Fibroblast of skin of right quadriceps (primary cell): ENCODE measurements at regions not wholly inside any gene's neighbourhood (a gene's known extent, or its start where the extent isn't known, plus 50 kb on each side); places are given as distances from the start of the nearest gene placed in this dataset.

ENCODE experiments used
- DNase-seq: peaks from one replicate; pipeline ENCODE4 v3.0.0-alpha.2; 2013

DNA sequence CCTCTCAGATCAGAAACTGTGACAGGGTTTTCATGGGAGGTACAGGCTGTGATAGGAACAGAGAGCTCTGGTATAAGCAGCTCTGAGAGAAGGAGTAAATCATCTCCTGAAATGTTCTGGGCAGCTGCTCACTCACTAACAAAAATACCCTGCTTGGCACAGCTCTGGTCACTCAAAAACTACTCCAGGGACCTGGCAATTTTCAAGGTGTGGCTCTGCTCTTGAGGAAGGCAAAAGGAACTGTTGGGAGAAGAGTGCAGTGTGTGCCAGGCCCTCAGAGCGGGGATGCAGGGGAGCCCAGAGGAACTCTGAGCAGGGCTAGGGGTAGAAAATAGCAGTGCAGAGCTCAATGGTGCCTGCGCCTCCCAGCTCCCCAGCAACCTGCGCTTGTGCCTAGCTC is 180.5 kb upstream of the ZBED5 start:
- DNase-seq: no peak

DNA sequence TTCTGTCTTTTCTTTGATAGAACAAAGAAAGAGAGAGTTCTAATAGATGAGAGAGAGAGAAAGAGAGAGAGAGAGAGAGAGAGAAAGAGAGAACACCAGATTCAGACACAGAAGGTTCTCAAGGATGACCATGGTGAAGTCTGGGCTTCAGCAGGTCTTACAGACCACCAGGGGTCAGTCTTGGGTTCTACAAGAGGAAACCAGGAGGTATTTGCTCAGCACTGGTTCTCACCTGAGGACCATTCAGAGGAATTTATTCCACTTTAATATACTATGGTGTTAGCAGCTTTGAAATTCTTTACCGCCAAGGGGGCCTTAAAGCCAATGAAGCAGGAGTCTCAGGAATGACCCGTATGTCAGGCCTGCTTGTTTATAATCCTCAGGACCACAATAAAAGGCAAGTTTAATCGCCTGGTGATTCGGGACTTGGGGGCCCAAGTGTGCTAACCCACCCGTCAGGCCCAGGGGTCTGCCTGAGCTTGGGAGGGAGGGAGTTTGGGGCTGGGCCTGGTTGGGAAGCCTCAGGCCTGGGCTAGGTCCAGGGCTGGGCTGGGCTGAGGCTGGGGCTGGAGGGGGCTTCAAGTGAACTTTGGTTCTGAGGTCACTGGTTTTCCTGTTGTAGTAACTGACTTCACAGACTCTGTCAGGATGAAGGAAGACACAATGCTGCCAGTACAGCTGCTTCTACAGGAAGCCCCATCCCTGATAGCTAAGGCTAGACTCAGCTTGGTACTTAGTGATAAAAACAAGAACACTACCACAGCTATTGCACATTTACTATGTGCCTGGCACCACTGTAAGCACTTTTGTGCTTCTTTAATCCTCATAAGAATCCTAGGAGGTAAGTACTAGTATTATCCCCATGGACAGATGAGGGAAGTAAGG is 179.2 kb upstream of the ZBED5 start:
- DNase-seq: peak; percentile 41

DNA sequence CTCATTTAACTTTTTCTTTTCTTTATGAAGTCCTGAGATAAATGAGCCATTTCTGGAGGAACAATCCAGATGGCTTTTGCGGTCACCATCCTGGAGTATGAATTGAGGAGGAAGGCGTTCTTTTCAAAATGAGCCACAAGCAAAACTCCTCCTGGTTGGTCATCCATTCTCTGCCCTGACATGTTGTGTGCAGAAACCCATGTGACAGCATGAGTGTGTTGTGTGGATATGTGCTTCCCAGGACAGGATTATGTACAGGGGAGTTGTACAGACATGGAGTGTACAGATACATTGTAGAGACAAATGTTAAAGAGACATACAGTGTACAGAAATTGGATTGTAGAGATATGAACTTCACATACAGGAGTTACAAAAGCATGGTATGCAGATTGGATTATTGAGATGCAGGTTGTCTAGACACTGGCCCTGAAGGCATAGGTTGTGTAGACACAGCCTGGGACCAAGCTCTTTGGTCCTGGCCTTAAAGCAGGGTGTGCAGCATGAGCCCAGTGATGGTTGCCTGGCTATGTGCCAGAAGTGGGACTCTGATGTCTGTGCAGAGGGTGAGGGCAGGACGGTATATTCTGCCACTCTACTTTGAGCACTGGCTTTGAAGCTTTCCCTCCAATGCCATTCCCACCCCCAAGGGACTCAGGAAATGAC is 178.5 kb upstream of the ZBED5 start:
- DNase-seq: no peak

DNA sequence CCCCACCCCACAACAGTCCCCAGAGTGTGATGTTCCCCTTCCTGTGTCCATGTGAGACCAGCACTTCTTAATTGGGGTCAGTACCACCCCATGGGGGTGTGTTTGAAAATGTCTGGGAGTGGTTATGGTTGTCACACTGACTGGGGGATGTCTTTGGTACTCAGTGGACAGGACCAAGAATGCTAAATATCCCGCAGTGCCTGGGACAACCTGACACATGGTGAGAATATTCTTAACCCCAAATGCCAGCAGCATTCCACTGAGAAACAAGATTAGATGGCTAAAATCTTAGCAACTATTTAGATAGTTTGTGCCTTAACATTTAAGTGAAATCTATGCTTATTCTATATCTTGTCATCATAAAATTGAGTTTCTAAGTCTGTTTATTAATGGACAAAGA is 177.5 kb upstream of the ZBED5 start:
- DNase-seq: no peak

DNA sequence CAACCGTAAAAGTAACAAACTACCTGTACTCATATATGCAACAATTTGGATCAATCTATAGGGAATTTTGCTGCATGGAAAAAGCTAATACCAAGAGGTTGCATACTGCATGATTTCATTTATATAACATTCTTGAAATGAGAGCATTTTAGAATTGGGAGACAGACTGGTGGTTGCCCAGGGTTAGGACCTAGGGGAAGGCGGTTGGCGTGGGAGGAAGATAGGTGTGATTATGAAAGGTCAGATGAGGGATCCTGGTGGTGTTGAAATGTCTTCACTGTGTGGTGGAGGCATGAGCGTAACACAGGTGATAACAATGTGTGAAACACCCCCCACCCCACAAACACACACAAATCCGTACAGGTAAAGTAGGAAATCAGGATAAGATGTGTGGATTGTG is 176.6 kb upstream of the ZBED5 start:
- no peak for DNase-seq

DNA sequence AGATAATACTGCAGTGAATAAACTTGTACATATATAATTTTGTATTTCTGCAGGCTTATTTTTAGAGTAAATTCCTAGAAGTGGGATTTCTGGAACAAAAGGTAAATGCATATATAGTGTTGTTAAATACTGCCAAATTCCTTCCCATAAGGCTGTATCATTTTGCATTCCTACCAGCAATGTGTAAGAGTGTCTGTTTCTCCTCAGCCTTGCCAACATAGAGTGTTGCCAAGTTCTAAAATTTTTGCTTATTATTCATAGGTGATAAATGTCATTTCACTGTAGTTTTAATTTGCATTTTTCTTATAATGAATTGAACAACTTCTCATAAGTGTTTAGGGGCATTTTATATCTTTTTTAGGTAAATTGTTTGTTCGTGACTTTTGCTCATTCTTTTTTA is 174.2 kb upstream of the ZBED5 start:
- no peak for DNase-seq

DNA sequence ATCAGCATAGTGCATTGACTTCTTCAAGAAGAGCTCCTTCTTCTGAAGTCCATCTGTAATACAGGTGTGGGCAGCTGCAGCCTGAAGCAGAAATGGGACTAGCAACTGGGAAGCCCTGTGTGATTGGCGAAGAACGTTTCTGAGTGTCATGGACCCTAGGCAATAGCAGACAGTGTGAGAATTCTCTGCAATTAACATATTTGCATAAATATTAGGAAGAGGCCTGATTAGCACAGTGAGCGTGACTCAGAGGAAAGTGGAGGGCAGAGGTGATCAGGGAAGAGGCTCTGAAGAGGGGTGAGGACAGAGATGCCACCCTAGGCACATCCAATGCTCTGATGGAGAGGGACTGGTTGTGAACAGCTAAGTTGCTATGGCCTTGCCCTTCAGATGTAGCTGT is 171.2 kb upstream of the ZBED5 start:
- no peak for DNase-seq

DNA sequence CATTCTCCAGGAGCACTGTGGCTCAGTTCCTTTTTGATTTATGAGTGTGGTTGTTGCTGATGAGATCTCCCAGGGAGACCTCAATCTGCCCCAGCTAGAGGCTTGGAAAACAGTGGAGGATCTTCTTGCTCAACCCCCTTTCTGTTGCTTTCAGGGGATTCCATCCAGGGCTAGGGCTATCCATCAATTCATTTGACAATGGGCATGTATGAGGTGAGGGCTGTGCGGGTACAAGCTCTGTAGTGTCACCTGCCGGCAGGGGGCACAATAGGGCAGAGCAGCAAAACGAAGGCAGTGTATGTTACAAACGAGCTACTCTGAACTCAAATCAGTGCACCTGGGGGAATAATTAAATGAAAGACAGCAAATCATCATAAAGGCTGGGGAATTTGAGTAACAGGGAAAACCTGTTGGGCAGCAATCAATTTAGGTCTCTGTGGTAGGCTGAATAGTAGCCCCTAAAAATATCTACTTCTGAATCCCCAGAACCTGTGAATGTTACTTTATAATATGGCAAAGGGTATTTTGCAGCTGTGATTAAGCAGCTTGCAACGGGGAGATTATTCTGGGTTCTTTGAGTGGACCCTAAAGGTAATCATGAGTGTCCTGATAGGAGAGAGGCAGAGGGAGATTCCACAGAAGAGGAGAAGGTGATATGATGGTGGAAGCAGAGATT is 170.3 kb upstream of the ZBED5 start:
- DNase-seq: peak; percentile 85

DNA sequence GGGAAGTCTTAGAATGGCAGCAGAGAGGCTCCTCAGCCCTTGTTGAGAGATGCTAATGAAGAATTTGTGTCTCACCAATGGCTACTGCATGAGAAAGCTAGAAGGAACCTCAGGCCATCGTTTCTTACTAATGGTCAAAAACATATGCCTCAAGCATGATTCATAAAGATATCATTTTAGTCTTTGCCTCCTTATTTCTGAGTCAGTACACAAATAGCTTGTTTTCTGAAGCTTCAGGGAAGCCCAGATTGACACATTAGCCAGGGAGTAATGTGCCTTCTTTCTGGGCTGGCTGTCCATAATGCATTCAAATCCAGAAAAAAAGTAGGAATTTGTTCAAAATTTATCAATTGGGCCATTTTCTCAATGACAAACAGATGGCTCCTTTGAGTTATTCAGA is 169.4 kb upstream of the ZBED5 start:
- peak; percentile 76 for DNase-seq

DNA sequence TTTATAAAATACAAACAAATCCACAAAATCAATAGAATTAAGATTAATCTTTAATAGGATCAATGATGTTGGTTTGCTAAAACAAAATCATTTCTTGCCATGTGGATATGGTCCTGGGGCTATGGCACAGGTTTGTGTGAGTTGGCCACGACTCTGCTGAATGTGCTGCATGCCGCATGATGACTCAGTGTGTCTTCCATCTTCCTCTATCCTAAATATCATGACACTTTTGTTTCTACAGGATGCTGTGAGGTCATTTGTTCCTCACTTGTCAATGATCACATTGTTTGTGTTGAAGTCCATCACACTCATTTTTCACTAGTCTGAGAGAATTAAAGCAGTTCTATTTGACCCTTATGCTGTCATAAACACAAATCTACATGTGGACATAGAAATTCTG is 167.2 kb upstream of the ZBED5 start:
- peak; percentile 54 for DNase-seq

DNA sequence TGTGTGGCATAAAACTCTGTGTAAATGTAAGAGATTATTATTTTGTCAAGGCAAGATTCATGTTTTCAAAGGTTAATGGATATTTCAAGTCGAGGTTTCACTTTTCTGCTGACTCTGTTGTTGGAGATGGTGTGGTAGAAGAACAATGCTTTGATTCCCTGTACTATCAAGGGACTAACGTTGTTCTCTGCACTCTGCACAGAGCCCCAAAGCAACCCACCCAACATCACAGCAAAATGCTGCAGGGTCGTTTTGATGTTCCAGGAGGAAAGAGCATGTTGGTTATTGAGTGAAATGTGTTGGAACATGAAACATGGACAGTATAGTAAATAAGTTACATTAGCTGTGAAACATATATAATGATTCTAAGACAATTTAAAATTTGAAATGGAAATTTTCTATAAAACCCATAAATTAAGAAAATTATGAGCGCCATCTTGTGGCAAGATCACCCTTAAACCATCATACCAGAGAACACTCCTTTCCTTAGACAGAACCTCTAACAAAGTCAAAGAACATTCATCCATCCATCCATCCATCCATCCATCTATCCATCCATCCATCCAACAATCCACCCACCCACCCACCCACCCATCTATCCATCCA is 164.4 kb upstream of the ZBED5 start:
- DNase-seq: no peak

DNA sequence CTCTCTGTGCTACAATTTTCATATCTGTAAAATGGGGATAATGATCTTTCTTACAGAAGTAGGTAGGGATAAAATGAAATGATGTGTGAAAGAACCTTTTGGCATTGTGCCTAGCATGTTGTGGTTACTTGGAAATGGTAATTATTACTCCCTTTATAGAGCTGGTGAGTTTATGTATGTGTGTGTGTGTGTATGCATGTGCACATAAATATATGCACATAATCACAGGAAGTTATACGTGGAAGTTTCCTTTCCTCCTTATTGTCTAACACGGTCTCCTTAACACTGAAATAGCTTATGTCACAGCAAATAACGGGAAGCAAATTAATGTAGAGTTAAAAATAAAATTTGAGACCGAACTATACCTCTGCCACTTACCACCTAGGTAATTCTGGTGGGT is 163.7 kb upstream of the ZBED5 start:
- DNase-seq: no peak

DNA sequence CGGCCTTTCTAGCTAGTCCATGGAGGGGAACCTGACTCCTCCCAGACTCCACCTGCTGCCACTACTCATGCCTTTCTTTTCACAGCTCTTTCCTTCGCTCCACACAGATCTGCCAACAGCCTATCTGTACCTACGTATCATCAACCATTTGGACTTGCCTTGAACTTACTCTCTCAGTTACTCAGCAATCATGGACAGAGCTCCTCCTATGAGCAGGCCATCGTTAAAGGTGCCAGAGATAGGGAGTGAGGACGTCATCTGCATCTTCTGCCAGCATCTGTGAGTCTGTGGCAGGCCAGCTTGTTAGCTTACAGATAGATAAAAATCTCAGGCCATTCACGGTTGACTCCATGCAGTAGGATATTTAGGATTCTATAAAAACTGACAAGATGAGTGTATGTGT is 162.9 kb upstream of the ZBED5 start:
- no peak for DNase-seq

DNA sequence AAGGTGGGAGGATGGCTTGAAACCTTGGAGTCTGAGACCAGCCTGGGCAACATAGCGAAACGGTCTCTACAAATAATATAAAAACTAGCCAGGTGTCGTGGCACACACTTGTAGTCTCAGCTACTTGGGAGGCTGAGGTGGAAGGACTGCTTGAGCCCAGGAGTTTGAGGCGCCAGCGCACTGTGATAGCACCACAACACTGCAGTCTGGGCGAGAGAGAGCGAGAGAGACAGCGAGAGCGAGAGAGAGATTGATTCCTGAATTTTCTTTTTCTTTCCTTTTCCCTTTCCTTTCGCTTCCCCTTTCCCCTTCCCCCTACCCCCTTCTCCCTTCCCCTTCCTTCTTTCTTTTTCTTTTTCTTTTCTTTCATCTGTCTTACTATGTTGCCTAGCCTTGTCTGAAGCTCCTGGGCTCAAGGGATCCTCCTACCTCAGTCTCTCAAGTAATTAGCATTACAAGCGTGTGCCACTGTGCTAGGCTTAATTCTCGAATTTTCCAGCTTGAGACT is 162.4 kb upstream of the ZBED5 start:
- DNase-seq: no peak

DNA sequence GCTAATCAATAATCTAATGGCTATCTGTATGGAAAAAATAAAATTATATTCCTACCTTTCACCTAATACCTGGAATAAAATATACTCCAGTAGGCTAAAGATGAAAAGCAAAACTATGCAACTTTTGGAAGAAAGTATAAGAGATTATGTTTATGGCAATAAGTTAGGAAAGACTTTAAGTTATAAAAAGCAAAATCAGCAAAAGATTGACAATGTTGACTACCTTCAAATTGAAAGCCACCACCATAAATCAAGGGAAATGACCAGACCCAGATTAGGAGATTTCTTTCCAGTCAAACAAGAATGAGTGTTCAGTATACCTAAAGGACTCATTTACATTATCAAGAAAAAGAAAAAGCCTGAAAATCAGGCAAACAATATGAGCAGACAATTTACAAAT is 159.1 kb upstream of the ZBED5 start:
- DNase-seq: no peak

DNA sequence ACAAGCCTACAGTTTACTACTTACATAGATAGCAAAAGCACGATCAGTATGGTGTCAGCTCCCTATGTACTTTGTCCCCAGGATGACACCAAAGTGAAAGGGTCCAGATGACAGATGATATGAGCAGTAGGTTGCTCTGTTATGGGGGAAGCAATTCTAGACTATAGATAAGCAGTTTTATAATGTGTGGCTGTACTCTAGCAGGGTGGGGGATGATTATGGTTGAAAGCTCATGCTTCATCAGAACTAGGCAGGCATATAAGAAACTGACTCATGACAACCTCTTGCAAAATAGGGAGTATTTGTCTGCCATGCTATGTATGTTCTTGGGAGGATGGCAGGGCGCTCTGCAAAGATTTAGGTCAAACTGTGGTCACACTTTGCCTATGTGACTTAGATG is 158.2 kb upstream of the ZBED5 start:
- no peak for DNase-seq

DNA sequence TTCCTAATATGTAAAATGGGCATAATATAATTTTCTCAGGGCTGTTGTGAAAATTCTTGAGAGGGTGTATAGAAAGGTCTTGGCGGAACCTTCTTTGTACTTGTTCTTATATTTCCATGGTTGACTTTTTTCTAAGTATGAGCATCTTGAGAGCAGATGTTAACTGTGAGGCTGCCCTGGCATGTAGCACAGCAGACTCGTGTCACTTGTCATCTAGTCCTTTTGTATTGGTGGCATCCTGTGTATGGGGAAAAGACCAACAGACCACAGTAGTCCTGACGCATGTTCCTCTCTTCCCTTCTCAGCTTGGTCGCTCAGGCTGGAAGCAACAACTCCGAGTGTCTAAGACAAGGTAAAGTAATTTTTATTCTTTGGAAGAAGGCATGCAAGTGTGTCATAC is 153.8 kb upstream of the ZBED5 start:
- no peak for DNase-seq

DNA sequence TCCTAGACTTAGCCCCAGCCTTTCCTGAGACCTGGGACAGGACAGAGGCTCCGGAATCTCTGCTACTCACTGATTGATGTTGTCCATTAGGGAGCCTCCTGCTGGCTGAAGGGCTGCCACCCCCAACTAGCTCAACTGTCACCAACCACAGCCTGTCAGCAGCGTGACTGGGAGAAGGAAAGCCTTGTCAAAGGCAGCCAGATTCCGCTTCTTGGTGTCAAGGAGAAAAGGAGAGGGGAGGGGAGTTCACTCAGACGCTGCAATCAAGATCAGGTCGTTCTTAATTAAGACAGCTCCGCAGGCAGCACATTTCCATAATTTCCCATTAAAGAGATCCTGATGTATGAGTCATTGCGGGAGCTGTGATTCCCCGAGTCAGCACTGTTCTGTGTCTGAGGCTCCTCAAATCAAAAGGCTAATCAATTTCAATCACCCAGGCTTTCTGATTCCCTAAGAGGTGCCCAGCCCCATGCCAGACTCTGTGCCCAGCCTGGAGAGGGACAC is 152.8 kb upstream of the ZBED5 start:
- peak; percentile 35 for DNase-seq

DNA sequence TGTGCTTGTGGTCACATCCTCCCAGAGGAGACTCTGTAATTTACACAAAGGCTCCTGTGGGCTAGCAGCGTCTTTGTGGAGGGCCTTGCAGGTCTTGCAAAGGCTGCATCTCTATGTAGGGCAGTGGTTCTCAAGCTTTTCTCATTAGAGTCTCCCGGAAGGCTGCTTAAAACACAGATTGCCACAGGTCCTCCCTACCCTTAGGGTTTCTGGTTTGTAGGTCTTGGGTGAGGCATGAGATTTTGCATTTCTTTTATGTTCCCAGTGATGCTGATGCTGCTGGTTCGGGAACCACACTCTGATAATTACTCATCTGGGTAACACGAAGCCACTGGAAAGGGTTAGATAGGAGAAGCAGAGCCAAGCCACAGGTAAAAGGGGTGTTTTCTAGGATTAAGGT is 151.3 kb upstream of the ZBED5 start:
- no peak for DNase-seq

DNA sequence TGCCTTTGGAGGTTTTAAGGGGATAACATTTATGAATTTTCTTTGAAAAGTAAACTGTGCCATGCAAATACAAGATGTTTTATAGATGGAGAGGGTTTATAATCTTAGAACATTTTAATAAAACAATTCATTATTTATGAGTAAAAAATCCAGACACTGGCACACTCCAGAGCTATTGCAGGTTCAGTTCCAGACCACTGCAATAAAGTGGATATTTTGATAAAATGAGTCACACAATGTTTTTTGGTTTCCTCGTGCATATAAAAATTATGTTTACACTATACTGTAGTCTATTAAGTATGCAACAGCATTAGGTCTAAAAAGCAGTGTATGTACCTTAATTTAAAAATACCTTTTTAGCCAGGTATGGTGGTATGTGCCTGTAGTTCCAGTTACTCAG is 146.2 kb upstream of the ZBED5 start:
- DNase-seq: no peak

DNA sequence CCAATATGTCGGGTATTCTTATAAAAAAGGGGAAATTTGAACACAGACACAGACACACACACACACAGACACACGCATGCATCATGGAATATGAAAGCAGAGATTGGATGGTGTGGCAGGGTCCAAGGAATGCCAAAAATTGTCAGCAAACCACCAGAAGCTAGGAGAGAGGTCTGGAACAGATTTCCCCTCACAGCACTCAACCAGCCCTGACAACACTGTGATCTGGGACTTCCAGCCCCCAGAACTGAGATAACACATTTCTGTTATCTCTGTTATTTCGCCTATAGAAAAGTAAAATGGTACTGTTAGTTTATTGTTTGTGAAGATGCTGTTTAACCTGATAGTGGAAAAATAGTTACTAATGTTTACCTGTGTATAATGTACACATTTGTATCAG is 145.4 kb upstream of the ZBED5 start:
- no peak for DNase-seq

DNA sequence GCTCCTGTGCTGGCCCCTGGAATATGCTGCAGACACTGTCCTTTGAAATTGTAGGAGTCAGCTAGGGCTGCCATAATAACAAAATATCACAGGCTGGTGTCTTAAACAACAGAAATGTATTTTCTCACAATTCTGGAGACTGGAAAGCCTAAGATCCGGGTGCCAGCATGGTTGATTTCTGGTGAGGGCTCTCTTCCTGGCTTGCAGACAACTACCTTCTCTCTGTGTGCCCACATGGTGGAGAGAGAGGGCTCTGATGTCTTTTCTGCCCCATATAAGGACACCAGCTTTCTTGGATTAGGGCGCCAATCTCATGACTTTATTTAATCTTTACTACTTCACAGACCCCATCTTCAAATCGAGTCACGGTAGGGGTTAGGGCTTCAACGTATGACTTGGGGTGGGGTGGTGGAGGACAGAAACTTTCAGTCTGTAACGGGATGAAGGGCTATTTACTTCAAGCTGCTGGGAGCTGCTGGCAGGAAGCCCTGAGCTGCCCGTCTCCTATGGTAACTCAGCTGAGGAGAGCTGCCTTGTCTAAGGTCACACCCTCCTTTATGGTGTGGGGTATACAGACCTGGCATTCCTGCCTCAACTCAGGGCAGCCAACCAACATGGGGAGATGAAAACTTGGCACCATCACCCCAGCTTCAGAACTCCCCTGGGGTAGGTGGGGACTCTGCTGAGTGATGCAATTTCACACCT is 142.9 kb upstream of the ZBED5 start:
- no peak for DNase-seq

DNA sequence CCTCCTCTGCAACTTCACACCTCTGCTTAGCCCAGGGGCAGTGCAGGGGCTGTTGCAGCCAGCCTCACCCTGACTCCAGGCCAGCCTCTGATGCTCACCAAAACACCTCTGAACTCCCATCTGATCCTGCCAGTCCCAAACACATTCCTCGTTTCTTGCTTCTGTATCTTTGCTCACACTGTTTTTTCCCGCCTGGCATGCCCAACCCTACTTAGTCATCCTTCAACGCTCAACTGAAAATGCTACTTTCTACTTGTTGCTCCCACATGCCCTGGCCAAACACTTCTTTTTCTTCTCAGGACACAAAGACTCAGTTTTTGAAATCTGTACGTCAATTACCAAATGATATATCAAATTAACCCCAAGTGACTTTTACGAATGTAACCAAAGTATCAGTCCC is 140.8 kb upstream of the ZBED5 start:
- DNase-seq: no peak
